GM19467 (cell line): ENCODE measurements at regions not wholly inside any gene's neighbourhood (a gene's known extent, or its start where the extent isn't known, plus 50 kb on each side); places are given as distances from the start of the nearest gene placed in this dataset.

Experiments used
- ATAC-seq: cut with Tn5 transposase; IDR thresholded peaks from one replicate; pipeline ENCODE4 v1.9.1; 2021; ENCODE audit warnings: mild to moderate bottlenecking, moderate library complexity; ENCODE audit not compliant: unreplicated experiment

DNA sequence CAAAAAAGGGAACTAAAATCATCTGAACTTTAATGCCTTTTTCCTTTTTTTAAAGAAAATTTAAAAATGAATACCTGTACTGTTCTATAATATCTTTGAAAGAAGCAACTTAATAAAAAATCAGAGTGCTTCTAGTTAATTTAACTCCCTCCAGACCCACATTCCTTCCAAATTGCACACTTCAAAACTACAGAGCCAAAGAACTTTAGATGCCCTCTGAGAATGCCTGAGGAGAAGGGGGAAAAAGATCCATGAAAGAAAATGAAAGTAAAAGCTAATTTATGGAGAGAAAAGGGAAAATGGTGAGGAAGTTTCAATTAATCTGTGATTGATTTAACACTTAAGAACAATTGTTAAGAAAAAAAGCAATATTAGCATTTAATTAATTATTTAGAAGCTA, 1141.6 kb downstream of the IGSF11 start:
- ATAC-seq = no peak

DNA sequence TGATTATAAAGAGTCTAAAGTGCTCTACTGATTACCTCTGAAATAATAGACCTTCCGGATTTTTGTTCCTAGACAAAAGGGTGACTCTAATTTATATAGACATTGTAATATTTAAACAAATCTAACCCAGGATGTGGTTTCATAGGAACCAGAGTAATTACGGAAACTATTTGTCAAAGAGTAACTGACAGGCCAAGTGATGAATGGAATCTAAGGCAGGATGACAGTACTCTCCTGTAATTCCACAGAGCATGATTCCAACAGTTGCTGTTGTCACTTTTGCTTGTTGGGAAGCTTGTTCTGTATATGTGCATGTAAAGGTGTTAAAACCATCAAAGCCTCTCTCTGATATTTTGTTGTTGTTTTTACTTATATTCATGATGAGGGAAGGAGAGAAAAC, 1141.0 kb downstream of the IGSF11 start:
- ATAC-seq = no peak

DNA sequence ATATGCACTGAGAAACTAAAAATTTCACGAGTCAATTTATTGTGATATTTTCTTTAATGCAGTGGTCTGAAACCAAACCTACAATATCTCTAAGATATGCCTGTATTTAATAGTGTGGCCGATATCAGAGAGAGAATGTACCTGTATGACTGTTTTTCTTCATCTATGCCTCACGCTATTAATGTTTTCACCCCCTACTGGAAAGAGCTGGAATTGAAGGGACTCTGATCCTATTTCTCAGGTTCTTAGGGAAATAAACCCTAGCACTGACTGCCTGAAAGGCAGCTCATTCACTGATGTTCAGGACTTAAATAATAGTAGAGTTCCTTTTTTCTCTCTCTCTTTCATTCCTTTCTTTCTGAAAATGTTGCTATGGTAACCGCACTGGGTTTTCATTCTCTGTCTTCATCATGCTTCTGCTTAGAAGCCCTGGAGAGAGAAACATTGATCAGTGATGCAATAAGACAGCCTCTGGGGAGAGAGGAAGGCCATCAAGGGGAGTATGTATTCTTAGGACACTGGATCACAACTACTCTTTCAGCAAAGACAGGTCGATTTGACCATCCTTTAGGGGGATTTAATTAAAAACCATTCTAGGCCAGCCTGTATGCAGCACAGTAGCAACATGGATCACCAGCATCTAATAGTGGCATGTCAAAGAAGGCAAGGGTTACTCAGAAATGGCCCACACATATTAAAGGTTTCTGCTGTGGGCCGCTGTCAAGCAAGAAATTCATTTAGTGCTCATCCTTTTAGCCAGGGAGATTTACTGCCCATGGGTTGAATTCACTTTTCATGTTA, 1135.7 kb downstream of the IGSF11 start:
- ATAC-seq = peak; percentile 58

DNA sequence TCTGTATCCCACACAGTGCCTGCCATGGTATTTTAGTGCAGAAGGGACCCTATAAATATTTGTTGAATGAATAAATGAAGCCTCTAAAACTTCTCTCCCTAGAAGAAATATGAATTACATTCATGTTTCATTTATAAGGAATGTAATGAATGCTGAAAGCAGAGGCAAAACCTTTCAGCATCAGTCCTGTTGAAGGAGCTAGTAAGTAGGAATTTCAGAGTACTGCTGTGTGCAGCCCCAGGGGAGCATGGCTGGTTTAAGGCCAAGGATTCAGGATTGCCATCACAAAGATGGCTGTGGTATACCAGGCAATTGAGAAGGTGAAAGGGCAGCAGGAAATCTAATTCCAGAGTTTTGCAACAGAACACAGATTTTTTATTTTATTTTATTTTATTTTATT, 1131.4 kb downstream of the IGSF11 start:
- ATAC-seq = no peak

DNA sequence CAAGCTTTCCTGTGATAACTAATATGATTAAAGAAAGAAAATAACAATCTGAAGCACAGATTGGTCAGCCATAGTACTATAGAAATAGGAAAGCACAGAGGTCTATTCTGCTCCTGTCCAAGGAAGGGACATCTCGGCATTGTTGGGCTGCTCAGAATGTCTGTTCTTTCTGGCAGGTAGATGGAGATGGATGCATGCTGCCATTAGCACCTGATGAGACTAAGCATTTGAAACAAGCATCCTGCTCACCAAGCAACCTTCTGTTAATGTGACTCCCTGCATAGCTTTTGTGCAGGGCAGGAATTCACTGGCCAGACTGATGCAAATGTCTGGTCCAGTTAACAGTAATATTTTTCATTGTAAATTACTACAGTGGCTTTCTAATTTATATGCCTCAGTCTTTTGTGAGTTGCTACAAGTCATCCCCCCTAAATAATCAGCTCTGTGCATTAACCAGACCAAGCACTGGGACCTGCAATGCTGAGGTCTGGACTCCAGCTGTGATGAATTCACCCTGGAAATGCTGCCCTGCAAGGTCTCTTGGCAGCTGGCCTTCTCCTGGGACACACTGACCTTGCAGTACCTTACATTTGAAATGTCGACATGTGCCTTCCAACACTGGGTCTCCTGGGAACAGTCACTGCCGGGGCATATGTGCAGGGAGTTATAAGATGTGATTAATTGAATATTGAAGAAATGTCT, 1123.7 kb downstream of the IGSF11 start:
- no peak for ATAC-seq

DNA sequence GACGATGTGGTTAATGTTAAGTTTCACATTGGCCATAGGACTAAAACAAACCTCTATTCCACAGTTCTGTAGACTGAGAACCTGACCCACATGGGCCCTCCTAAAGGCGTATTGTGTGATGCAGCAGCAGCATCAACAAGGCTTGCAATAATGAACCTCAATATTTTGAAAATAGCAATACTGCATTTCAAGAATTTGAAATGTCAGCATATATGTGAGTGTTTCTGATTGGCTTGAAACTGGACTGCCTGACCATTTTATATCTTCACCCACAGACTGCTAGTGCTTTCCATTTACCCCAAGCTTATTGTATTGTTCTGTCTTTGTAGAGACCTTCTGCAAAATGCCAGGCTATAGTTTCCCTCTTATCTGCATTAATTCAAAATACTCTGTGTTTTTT, 1122.3 kb downstream of the IGSF11 start:
- ATAC-seq = no peak

DNA sequence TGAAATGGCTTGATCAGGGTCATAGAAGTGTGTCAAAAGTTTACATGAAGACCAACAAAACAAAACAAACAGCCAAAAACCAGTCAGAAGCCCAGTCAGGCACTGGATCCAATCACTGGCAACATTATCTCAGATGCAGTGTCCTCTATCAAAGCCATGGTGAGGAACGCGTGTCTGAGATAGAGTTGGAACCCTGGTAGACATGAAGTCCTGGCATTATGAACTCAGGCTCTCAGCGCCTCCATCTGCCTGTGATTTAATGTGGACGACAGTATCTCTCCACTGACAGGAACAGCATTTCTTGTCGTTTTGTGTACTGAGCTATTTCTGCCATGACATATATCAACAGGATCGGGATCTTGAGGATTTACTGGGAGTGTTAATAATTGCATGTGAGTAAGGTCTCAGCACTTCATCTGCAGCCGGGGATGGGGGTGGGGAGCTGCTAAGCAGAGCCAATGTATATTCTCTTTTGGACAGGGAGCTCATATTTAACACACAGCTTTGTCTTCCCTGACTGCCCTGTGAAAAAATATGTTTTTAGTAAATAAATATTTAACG, 1120.0 kb downstream of the IGSF11 start:
- ATAC-seq = no peak

DNA sequence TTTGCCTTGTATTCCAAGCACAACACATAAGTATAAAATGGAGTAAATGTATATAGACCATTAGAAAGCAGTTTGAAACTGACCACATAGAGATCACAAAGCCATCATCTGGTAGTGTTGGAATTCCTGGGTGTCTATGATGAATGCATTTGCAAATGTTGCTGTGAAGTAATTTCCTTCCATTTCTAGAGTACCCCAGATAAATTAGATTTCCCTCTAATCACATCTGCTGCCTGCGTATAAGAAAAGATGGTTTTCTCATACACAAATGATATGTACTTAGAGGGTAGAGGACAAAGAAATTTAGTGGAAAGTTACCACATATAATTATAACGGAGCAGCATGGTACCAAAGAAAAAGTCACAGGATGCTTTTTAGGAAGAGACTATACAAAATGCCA, 1117.8 kb downstream of the IGSF11 start:
- ATAC-seq = no peak

DNA sequence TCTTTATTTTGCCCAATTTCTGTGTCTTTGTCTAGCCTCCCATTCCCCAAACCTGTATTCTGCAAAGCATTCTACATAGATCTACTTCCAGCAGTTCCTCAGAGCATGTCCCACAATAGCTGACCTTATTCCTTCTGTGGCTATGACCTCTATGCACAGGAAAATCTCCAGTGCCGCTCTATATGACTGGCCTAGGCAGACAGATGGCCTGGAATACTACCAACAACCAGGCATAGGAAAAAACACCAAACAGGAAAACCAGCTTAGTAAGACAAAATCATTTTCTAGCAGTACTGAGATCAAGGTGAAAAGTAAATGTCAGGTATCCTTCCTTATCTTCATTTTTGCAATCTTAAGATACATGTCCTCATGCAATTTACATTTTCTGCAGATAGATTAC, 1115.0 kb downstream of the IGSF11 start:
- ATAC-seq = no peak

DNA sequence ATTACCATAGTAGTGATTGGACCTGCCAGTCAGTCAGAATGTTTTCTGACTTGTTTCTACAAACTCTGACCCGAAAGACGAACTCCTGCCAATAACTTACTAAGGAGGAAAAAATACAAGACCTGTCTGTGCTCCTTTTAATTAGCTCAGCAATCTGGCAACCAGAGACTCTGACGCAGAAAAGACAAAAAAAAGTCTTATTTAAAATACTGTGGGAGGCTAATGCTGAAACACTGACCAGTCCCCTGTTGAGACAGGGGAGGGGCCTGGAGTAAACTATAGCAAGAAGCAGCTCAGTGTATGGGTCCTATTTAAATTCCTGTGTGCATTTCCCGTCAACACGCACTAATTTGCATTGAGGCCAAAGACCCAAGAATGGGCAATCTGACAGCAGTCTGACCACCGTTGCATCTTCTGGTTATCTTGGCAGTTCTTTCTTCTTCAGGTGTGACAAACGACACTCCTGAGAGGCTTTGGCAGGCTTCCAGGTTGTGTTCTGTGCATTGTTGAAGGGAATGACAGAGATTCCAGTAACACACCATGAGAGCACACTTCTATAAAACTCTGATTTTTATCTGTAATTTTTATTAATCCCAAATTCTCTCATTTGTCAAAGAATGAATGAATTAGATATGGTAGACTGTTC, 1114.3 kb downstream of the IGSF11 start:
- no peak for ATAC-seq

DNA sequence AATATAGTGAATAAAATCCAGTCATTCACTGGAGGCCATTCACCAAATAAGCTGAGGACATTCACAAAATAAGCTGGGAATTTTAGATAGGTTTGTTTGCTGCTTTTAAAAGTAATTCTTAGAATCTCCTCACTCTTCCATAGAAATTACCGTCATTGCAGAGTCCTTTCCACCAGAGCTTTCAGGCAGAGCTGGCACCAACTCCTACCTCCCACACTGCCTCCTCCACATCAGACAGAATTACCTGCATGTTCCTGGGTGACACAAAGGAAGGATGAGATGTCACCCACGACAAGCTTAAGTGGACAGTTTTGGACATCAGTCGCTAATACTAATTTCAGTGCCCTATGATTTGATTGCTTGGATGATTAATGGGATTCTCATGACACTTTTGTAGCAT, 1113.2 kb downstream of the IGSF11 start:
- ATAC-seq = no peak

DNA sequence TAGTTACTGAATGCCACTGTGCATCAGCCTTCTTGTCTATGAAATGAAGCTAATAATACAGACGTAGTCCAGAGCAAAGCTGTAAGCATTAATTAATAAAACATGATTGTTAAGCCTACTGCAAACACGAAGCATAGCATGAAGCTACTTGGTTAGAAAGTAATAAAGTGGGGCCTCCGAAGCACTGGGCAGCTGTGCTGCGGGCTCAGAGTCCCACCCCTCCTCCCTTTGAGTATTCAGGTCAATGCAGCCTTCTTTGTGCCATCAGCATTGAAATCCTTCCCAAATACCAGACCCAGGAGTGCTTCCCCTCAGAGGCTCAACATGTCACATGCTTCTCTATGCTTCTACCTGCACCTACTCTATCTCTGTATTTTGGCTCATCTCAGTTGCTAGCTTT, 1112.6 kb downstream of the IGSF11 start:
- ATAC-seq = no peak

DNA sequence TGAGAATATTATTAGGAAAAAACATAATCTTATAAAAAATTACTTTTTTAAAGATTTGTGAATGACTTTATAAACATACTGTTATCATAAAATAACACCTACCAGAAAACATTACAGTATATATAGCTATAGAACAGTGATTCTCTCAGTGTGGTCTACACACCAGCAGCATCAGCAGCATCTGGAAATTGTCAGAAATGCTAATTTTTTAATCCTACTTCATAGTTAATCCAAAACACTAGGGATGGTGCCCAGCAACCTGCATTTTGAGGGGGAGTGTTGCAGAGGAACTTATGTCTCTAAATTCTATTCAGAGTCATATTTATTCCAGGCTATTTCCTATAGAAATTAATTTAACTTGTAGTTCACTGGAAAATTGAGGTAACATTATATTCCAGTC, 1107.8 kb downstream of the IGSF11 start:
- ATAC-seq = no peak

DNA sequence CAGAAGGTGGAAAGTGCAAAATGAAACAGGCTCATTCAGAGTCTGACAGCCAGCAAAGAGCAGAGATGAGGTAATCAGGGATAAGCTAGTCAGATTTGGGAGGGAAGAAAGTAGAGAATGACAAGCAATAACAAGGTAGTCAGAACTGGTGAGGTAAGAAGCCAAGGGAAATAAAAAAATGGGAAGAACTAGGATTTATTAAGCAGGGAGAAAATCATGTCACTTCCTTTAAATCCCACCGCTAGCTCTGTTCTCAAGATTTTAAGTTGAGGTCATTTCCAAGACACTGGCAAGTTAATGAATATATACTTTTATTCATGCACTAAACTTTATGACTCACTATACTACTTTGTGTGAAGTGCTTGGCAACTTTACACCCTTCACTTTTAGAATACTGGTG, 1106.8 kb downstream of the IGSF11 start:
- ATAC-seq = no peak

DNA sequence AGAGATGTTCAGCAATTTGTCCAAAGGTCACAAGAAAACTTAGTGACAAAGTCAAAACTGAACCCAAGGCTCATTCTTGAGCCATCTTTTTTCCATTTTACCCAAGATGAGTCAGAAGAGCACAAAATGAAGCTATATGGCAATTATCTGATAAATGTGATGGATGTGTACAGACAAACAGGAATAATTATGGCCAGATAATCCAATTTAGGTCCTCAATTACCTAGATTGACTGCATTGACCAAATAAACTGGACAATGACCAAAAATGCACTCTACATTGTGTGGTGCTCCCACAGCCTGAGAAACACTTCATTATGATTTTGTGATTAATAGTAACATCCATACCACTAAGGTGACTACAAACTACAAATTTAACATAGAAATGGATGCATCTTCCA, 1105.8 kb downstream of the IGSF11 start:
- no peak for ATAC-seq

DNA sequence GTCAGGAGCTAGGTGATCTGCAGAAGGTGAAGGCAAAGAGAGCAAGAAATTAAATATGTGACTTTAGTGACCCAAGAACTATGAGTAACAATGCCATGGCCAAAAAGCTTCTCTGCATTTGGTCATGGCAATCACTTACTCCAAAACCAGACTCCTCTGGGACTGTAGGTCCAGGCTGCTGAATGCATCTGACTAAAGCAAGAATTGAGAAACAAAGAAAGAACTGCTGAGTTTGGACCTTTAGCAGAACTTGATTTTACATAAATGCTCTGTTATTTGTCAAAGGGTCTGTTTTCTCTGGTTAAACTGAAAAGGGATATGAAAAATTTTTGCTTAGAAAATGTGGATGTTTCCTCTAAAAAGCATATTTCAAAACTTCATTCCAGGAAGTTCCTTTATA, 1102.2 kb downstream of the IGSF11 start:
- no peak for ATAC-seq

DNA sequence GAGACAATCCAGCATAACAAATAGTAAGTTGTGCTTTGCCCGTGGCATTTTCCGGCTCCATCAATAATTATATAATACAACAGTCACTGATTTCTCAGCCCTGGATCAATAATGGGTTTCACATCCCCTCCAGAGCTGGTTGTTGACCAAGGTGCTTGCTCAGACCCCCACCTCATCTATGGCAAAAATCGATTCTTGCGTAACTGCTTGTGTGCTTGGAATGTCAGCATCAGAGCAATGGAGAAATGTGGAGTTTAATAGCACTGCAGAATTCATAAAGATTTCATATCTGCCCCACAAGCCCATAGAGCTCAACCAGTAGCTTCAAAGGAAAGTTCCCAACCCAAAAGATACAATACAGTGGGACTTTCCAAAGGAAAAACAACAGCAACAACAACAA, 1098.5 kb downstream of the IGSF11 start:
- ATAC-seq = no peak

DNA sequence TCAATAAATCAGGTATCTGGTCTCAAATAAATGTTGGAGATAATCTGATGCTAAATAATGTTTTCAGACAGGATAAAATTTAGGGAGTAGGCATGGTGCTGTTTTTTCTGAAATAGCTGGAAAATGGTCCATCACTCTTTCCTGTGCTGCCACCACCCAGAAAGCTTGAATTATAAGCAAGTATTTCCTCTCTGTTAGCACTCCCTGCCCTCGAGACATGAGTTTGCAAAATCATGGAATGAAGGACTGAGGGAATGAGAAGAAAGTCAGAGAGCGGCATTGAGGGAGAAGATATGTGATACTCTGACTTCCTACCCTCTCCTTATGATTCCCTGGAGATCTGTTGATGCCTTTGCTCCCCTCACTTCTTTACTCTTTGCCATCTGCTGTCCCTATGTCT, 1095.7 kb downstream of the IGSF11 start:
- ATAC-seq = no peak

DNA sequence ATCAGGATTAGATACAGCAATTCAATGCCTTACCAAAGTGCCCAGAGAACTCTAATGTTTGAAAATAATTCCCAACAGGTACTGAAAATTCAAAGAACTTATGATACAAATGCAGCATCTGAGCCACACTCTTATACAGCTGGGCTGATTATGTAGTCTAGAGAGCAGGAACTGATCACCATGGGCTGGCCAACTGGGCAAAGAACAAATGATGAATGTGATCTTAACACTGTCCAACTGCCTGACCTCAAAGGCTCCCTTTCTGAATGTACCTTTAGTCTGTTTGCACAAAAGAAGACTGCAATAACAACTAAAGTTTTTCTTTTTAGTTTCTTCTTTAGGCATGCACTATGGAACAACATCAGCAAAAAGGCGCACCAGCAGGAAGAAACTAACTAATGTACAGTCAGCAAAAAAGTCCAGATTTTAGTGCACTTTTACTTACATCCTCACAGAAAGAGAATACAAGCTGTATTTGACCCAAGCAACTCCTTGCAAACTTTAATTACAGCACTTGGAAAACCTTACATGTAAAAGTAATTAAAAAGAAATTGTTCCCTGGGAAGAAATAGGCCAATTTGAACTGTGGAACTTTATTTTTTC, 1095.1 kb downstream of the IGSF11 start:
- no peak for ATAC-seq

DNA sequence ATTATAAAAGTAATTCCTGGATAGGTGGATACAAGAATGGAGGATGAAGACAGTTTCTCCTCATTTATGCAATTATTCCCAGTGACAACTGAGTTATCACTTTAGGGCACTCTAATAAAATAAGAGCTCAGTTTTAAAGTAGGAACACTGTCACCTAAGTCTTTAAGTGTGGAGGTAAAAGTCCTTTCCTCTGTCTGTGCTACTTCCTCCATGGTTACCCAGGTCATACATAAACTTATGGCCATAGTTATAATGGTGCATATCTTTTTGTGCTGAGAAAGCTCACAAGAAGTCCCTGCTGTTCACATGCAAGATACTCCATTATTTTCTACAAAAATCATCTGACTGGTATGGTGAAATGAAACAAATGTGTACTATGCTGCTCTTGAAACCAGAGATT, 1093.6 kb downstream of the IGSF11 start:
- no peak for ATAC-seq

DNA sequence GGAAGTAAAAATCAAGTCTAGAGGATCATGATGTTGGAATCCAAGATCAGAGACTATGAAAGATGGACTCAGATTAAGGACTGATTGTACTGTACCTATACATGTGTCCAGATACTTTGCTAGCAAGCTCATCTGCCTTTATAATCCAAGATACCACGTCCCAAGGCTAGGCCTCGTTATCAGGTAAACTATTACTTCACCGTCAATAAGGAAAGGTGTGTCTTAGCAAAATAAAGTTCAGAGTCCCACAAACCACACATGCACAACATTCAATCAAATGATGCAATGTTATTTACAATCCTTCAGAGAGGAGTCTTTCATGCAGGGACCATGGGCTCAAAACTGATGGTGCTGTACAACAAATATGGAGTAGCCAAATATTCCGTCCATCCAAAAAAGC, 1092.9 kb downstream of the IGSF11 start:
- ATAC-seq = no peak
